SH-SY5Y (cell line): ENCODE measurements at regions not wholly inside any gene's neighbourhood (a gene's known extent, or its start where the extent isn't known, plus 50 kb on each side); places are given as distances from the start of the nearest gene placed in this dataset.

ENCODE experiments used
- GATA2 ChIP-seq: IDR thresholded peaks from 2 replicates; pipeline ENCODE4 v1.6.1; 2011; ENCODE audit warnings: mild to moderate bottlenecking, low read depth, low read length
- GATA3 ChIP-seq: IDR thresholded peaks from 2 replicates; pipeline ENCODE4 v1.6.1; 2011; ENCODE audit warnings: low read depth, mild to moderate bottlenecking, low read length, moderate library complexity

GRCh38 chr1:184157394-184157742 is 105.8 kb downstream of the TSEN15 start:
- TF ChIP-seq GATA2 (no peak), GATA3 (no peak)
